ENCODE measurements at regions not wholly inside any gene's neighbourhood (a gene's known extent, or its start where the extent isn't known, plus 50 kb on each side); places are given as distances from the start of the nearest gene placed in this dataset.

DNA sequence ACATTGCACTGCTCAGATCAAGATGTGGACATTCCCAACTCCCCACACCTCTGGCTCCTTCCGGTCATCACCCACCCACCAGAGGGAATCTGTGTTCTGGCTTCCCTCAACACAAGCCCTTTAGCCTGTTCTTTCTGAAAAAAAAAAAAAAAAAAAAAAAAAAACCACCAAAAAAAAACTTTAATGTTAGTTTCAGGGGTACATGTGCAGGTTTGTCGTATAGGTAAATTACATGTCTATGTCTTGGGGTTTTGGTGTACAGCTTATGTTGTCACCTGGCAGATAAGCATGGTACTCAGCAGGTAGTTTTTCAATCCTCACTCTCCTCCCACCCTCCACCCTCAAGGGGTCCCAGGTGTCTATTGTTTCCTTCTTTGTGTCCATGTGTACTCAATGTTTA is 135.8 kb upstream of the FOXA2 start:
- no peak for TF ChIP-seq TEAD4 (IDR thresholded peaks at IDR 0.05; ENCODE audit: borderline replicate concordance, insufficient read depth)
- no peak for TF ChIP-seq FOXJ3 (CRISPR knock-in tag; IDR thresholded peaks at IDR 0.05)
- TF ChIP-seq, protein P1, sequence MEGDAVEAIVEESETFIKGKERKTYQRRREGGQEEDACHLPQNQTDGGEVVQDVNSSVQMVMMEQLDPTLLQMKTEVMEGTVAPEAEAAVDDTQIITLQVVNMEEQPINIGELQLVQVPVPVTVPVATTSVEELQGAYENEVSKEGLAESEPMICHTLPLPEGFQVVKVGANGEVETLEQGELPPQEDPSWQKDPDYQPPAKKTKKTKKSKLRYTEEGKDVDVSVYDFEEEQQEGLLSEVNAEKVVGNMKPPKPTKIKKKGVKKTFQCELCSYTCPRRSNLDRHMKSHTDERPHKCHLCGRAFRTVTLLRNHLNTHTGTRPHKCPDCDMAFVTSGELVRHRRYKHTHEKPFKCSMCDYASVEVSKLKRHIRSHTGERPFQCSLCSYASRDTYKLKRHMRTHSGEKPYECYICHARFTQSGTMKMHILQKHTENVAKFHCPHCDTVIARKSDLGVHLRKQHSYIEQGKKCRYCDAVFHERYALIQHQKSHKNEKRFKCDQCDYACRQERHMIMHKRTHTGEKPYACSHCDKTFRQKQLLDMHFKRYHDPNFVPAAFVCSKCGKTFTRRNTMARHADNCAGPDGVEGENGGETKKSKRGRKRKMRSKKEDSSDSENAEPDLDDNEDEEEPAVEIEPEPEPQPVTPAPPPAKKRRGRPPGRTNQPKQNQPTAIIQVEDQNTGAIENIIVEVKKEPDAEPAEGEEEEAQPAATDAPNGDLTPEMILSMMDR (IDR thresholded peaks at IDR 0.05): no peak
- no peak for TF ChIP-seq SIN3A (IDR thresholded peaks at IDR 0.05; ENCODE audit: borderline replicate concordance, low read depth, low read length)
- no peak for TF ChIP-seq ELF1 (IDR thresholded peaks at IDR 0.05)
- TF ChIP-seq POLR2AphosphoS5 (IDR thresholded peaks at IDR 0.05; ENCODE audit: low read depth, low read length): no peak
- TF ChIP-seq, protein P2, sequence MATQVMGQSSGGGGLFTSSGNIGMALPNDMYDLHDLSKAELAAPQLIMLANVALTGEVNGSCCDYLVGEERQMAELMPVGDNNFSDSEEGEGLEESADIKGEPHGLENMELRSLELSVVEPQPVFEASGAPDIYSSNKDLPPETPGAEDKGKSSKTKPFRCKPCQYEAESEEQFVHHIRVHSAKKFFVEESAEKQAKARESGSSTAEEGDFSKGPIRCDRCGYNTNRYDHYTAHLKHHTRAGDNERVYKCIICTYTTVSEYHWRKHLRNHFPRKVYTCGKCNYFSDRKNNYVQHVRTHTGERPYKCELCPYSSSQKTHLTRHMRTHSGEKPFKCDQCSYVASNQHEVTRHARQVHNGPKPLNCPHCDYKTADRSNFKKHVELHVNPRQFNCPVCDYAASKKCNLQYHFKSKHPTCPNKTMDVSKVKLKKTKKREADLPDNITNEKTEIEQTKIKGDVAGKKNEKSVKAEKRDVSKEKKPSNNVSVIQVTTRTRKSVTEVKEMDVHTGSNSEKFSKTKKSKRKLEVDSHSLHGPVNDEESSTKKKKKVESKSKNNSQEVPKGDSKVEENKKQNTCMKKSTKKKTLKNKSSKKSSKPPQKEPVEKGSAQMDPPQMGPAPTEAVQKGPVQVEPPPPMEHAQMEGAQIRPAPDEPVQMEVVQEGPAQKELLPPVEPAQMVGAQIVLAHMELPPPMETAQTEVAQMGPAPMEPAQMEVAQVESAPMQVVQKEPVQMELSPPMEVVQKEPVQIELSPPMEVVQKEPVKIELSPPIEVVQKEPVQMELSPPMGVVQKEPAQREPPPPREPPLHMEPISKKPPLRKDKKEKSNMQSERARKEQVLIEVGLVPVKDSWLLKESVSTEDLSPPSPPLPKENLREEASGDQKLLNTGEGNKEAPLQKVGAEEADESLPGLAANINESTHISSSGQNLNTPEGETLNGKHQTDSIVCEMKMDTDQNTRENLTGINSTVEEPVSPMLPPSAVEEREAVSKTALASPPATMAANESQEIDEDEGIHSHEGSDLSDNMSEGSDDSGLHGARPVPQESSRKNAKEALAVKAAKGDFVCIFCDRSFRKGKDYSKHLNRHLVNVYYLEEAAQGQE (IDR thresholded peaks at IDR 0.05; ENCODE audit: low read depth, low read length): no peak
- TF ChIP-seq EP300 (IDR thresholded peaks at IDR 0.05; ENCODE audit: borderline replicate concordance in 1 of 2, low read depth in 1 of 2, low read length in 1 of 2): no peak
- no peak for TF ChIP-seq EZH2phosphoT487 (IDR thresholded peaks at IDR 0.05; ENCODE audit: borderline replicate concordance, low read depth)
- TF ChIP-seq, protein P3, sequence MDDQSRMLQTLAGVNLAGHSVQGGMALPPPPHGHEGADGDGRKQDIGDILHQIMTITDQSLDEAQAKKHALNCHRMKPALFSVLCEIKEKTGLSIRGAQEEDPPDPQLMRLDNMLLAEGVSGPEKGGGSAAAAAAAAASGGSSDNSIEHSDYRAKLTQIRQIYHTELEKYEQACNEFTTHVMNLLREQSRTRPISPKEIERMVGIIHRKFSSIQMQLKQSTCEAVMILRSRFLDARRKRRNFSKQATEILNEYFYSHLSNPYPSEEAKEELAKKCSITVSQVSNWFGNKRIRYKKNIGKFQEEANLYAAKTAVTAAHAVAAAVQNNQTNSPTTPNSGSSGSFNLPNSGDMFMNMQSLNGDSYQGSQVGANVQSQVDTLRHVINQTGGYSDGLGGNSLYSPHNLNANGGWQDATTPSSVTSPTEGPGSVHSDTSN (IDR thresholded peaks at IDR 0.05): no peak
- TF ChIP-seq RFX5 (IDR thresholded peaks at IDR 0.05; ENCODE audit: low read length): no peak
- TF ChIP-seq, protein P4, sequence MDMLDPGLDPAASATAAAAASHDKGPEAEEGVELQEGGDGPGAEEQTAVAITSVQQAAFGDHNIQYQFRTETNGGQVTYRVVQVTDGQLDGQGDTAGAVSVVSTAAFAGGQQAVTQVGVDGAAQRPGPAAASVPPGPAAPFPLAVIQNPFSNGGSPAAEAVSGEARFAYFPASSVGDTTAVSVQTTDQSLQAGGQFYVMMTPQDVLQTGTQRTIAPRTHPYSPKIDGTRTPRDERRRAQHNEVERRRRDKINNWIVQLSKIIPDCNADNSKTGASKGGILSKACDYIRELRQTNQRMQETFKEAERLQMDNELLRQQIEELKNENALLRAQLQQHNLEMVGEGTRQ (IDR thresholded peaks at IDR 0.05; ENCODE audit: borderline replicate concordance, low read depth, low read length): no peak

All from SK-N-SH (cell line).